Uterus (tissue), 3 donors: ENCODE measurements at regions not wholly inside any gene's neighbourhood (a gene's known extent, or its start where the extent isn't known, plus 50 kb on each side); places are given as distances from the start of the nearest gene placed in this dataset.
A peak's percentile ranks its signal among the peaks of the same experiment; 100 is the strongest.

Experiments
- DNase-seq, 2 donors: peaks; one replicate each; pipeline ENCODE4 v3.0.0-alpha.2; 2019 to 2020
- H3K27ac ChIP-seq, 2 donors: fragments of 200-600 bp; sonication (generic); 1 replicate in 1 of 2; 2 replicates in 1 of 2; pipeline ENCODE4 v1.5.1; 2016 to 2018
- H3K27me3 ChIP-seq, 2 donors: fragments of 200-600 bp; sonication (generic); one replicate each; pipeline ENCODE4 v1.5.1; 2018 to 2019; ENCODE audit warnings: control low read depth in 1 of 2
- H3K36me3 ChIP-seq, 2 donors: fragments of 200-600 bp; sonication (generic); one replicate each; pipeline ENCODE4 v1.5.1; 2019; ENCODE audit warnings: control low read depth in 1 of 2
- H3K4me1 ChIP-seq, 2 donors: fragments of 200-600 bp; sonication (generic); one replicate each; pipeline ENCODE4 v1.5.1; 2018 to 2019; ENCODE audit warnings: control low read depth in 1 of 2
- H3K4me3 ChIP-seq, 2 donors: fragments of 200-600 bp; sonication (generic); 1 replicate in 1 of 2; 2 replicates in 1 of 2; pipeline ENCODE4 v1.5.1; 2018 to 2019; ENCODE audit warnings: mild to moderate bottlenecking in 1 of 2
- H3K9me3 ChIP-seq, 2 donors: fragments of 200-600 bp; sonication (generic); one replicate each; pipeline ENCODE4 v1.5.1; 2019; ENCODE audit warnings: control low read depth in 1 of 2
- CTCF ChIP-seq, 4 experiments: fragments of 200-600 bp in 2 of 4; fragments of 450-650 bp in 2 of 4; sonication (generic) in 2 of 4; IDR thresholded peaks; one replicate each; pipeline ENCODE4 v1.5.1; 2016 to 2019; ENCODE audit warnings: antibody characterized with exemption in 4 of 4, mild to moderate bottlenecking in 2 of 4, moderate library complexity in 1 of 4
- POLR2A ChIP-seq, 2 donors: fragments of 450-650 bp; IDR thresholded peaks; one replicate each; pipeline ENCODE4 v1.6.1; 2016; ENCODE audit warnings: antibody characterized with exemption in 2 of 2, mild to moderate bottlenecking in 1 of 2, moderate library complexity in 1 of 2
- intact Hi-C: fragments of 100-400 bp; cut with DNase I; formaldehyde crosslinking; loops from one replicate; pipeline ENCODE4 v1.15.1; 2023; ENCODE audit warnings: low total_unique reads
- donor health status: DM: yes; HTN: yes; CAD: no.

DNA sequence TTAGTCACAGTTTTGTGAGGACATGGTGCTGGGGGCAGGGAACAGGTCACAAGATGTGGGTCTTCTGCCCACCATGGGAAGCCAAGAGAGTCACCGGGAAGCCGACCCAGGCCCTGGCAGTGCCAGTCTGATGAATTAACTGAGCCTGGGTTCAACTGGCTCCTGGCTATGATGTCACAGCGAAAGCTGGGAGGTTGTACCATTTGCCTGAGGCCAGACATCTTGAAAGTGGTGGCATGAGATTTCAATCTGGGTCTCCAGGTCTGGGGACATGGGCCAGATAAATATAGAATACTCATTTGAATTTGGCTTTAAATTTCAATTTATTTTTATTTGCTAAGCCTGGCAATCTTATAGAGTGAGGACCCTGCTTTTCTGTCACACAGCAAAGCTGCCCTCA, 280.9 kb downstream of the NSG2 start:
- Histone ChIP-seq H3K27me3 (no peaks in the 10 kb centered on the region), H3K27ac (no peak overlapping the region), H3K4me3 (no peak overlapping the region), H3K4me1 (no peaks in the 10 kb centered on the region), H3K9me3 (no peaks in the 10 kb centered on the region), H3K36me3 (no peaks in the 10 kb centered on the region)
- TF ChIP-seq POLR2A (IDR thresholded peaks at IDR 0.05), result no peak
- TF ChIP-seq CTCF (IDR thresholded peaks at IDR 0.05), result no peak
- intact Hi-C loops, result no loop called here
- no peak for DNase-seq

GRCh38 chr5:174327317-174327864, 281.9 kb downstream of the NSG2 start:
- TF ChIP-seq CTCF (IDR thresholded peaks at IDR 0.05), result peak in 1 of 4 experiments; percentile 34
- no peak for TF ChIP-seq POLR2A (IDR thresholded peaks at IDR 0.05)
- no peak for DNase-seq

GRCh38 chr5:174327896-174328295, 282.4 kb downstream of the NSG2 start:
- Histone ChIP-seq H3K4me3 (no peak overlapping the region), H3K4me1 (no peaks in the 10 kb centered on the region), H3K9me3 (no peaks in the 10 kb centered on the region), H3K27me3 (no peaks in the 10 kb centered on the region), H3K36me3 (no peaks in the 10 kb centered on the region), H3K27ac (no peak overlapping the region)
- TF ChIP-seq CTCF (IDR thresholded peaks at IDR 0.05) (no peak), POLR2A (IDR thresholded peaks at IDR 0.05) (no peak)
- DNase-seq, result no peak
- intact Hi-C loops, result no loop called here

More at GRCh38 chr5:174327317-174327864, 281.9 kb downstream of the NSG2 start:
- H3K4me1 ChIP-seq, result no peaks in the 10 kb centered on the region
- no peaks in the 10 kb centered on the region for H3K27me3 ChIP-seq
- no peaks in the 10 kb centered on the region for H3K9me3 ChIP-seq
- no peak overlapping the region for H3K4me3 ChIP-seq
- no peaks in the 10 kb centered on the region for H3K36me3 ChIP-seq
- H3K27ac ChIP-seq, result no peak overlapping the region
- intact Hi-C loops, result no loop called here

DNA sequence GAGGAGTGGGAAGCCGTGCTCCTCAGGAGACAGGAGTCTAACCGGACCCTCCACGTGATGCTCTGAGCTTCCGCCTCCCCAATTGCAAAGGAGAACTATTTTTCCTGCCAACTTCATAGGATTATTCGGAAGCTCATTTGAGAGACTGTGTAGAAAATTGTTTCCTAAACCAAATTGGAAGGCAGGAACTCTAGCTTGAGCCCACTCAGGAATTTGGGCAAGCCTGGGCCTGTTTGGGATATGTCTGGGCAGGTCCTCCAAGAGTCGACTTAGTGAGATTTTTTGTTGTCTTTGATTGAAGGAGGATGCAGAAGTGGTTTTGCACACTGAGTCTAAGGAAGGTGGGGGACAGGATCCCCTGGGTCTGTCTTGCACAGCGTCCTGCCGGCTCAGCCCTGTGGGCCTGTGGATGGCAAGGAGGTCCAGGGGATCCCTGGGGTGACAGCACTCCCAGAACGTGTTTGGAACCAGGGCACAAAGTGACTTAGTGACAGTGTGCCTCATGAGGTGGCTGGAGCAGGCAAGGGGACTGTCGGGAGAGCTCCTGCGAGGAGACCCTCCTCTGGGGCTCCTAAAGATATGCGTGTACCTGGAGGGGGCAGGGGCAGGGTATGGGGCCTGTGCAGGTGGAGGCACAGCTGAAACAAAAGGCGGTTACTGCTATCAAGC, 283.3 kb downstream of the NSG2 start:
- no peaks in the 10 kb centered on the region for H3K4me1 ChIP-seq
- H3K9me3 ChIP-seq, result no peaks in the 10 kb centered on the region
- no peak overlapping the region for H3K4me3 ChIP-seq
- no peaks in the 10 kb centered on the region for H3K27me3 ChIP-seq
- TF ChIP-seq CTCF (IDR thresholded peaks at IDR 0.05) (no peak), POLR2A (IDR thresholded peaks at IDR 0.05) (no peak)
- DNase-seq, result no peak
- H3K36me3 ChIP-seq, result no peaks in the 10 kb centered on the region
- intact Hi-C loops, result no loop called here
- no peak overlapping the region for H3K27ac ChIP-seq

DNA sequence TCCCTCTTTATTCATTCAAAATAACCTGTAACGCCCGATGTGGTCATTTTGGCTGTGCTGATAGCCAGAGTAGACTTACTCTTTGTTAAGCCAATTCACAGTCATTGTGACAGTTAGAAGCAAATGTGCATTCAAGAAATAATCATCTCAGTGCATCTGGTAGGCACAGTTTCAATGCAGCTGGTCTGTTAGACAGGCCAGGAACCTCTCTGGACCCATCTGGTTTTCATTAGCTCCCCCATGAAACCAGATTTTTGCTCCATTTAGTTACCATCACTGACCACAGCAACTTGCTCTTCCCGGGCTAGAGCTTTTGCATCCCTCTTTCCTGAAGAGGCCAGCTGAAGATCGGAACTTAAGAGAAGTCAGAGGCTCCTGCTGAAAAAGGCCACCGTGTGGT, 284.2 kb downstream of the NSG2 start:
- Histone ChIP-seq H3K27me3 (no peaks in the 10 kb centered on the region), H3K4me1 (no peaks in the 10 kb centered on the region), H3K9me3 (no peaks in the 10 kb centered on the region), H3K4me3 (no peak overlapping the region), H3K27ac (no peak overlapping the region), H3K36me3 (no peaks in the 10 kb centered on the region)
- intact Hi-C loops, result no loop called here
- no peak for TF ChIP-seq CTCF (IDR thresholded peaks at IDR 0.05)
- no peak for TF ChIP-seq POLR2A (IDR thresholded peaks at IDR 0.05)
- DNase-seq, result no peak
